GM19351 (cell line): ENCODE measurements at regions not wholly inside any gene's neighbourhood (a gene's known extent, or its start where the extent isn't known, plus 50 kb on each side); places are given as distances from the start of the nearest gene placed in this dataset.
A peak's percentile ranks its signal among the peaks of the same experiment; 100 is the strongest.

Source experiments
- ATAC-seq: cut with Tn5 transposase; IDR thresholded peaks from one replicate; pipeline ENCODE4 v1.9.1; 2021; ENCODE audit warnings: mild to moderate bottlenecking, moderate library complexity; ENCODE audit not compliant: unreplicated experiment

GRCh38 chr13:62358646-62358932 lies 942.9 kb upstream of the PCDH20 start:
- no peak for ATAC-seq

GRCh38 chr13:62357887-62358645 lies 942.4 kb upstream of the PCDH20 start:
- peak; percentile 89 for ATAC-seq

GRCh38 chr13:62356977-62357376 lies 941.3 kb upstream of the PCDH20 start:
- ATAC-seq, result no peak

GRCh38 chr13:62337109-62337880 lies 921.6 kb upstream of the PCDH20 start:
- ATAC-seq, result no peak

GRCh38 chr13:62336507-62336906 lies 920.9 kb upstream of the PCDH20 start:
- no peak for ATAC-seq

- ATAC-seq, result no peak
Measured at GRCh38 chr13:62333466-62333865, 917.8 kb upstream of the PCDH20 start.

GRCh38 chr13:62331384-62331783 lies 915.7 kb upstream of the PCDH20 start:
- ATAC-seq, result no peak

GRCh38 chr13:62327367-62327766 lies 911.7 kb upstream of the PCDH20 start:
- ATAC-seq, result no peak

- no peak for ATAC-seq
Measured at GRCh38 chr13:62324842-62325241, 909.2 kb upstream of the PCDH20 start.

GRCh38 chr13:62321895-62322294 lies 906.2 kb upstream of the PCDH20 start:
- no peak for ATAC-seq

GRCh38 chr13:62321139-62321538 lies 905.5 kb upstream of the PCDH20 start:
- ATAC-seq, result no peak

GRCh38 chr13:62320129-62321108 lies 904.8 kb upstream of the PCDH20 start:
- ATAC-seq, result peak; percentile 88

- no peak for ATAC-seq
Measured at GRCh38 chr13:62309904-62310303, 894.3 kb upstream of the PCDH20 start.

- ATAC-seq, result peak; percentile 94
Measured at GRCh38 chr13:62305756-62306155, 890.1 kb upstream of the PCDH20 start.

- ATAC-seq, result no peak
Measured at GRCh38 chr13:62302341-62302740, 886.7 kb upstream of the PCDH20 start.

- ATAC-seq, result no peak
Measured at GRCh38 chr13:62299988-62300387, 884.3 kb upstream of the PCDH20 start.

GRCh38 chr13:62296812-62297211 lies 881.2 kb upstream of the PCDH20 start:
- ATAC-seq, result peak; percentile 63

GRCh38 chr13:62294244-62294643 lies 878.6 kb upstream of the PCDH20 start:
- no peak for ATAC-seq

GRCh38 chr13:62292714-62293480 lies 877.2 kb upstream of the PCDH20 start:
- ATAC-seq, result peak; percentile 41

GRCh38 chr13:62290542-62290941 lies 874.9 kb upstream of the PCDH20 start:
- no peak for ATAC-seq

- ATAC-seq, result no peak
Measured at GRCh38 chr13:62287764-62288163, 872.1 kb upstream of the PCDH20 start.
